GDM1 (cell line): ENCODE measurements at regions not wholly inside any gene's neighbourhood (a gene's known extent, or its start where the extent isn't known, plus 50 kb on each side); places are given as distances from the start of the nearest gene placed in this dataset.

Experiments used
- DNase-seq: peaks from one replicate; lab custom pipeline; 2025; lab: John Stamatoyannopoulos, UW

DNA sequence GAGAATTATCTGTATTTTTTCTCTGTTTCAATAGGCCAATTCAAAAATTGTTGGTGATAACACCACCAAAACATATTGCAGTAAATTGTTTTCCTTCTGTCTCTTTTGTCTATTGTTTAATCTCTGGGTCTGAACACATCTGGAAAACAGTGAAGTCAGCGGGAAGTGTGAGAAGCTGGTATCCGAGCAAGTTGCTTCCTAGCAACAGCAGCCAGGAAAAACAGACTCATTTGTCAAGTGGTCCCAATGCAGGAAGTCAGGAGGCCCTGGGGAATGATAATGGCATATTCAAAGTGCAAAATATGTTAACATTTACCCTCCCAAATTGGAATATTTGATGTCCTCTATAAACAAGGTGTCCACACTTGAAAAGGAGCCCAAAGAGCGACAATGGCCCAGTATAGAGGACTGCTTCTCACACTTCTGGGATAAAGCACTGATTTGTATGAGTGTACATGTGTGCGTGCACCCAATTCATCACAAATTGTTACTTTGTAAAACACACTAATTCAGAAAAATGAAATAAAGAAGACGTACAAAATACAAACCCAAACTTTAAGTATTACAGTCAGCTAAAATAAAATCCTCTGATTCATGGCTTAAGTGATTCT is 515.0 kb downstream of the TBC1D4 start:
- no peak for DNase-seq

DNA sequence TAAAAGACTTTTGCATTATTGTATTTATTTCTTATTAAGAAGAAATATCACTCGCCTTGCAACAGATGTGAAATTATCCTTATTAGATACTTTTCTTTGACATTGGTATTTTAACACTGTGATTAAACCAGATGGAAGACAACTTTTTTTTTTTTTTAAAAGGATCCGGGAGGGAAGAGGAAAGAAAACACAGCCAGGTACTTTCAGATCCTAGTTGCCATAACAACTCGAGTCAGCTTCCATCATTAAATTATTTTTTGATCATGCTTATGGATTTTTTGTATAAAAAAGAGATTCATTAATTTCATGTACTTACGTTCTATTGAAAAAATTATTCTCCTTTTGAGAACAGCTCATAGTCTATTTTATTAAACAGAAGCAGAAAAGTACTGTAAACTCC is 515.7 kb downstream of the TBC1D4 start:
- DNase-seq, result no peak

DNA sequence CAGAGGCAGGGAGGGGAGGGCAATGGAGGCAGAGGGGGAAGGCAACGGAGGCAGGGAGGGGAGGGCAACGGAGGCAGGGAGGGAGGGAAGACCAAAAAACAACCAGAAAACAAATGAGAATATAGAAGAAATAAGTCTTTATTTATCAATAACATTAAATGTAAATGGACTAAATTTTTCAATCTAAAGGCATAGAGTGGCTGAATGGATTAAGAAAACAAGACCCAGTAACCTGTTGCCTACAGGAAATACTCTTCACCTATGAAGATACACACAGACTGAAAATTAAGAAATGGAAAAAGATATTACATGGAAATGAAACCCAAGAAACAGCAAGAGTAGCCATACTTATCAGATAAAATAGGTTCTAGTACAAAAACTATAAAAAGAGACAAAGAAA is 536.3 kb downstream of the TBC1D4 start:
- no peak for DNase-seq

DNA sequence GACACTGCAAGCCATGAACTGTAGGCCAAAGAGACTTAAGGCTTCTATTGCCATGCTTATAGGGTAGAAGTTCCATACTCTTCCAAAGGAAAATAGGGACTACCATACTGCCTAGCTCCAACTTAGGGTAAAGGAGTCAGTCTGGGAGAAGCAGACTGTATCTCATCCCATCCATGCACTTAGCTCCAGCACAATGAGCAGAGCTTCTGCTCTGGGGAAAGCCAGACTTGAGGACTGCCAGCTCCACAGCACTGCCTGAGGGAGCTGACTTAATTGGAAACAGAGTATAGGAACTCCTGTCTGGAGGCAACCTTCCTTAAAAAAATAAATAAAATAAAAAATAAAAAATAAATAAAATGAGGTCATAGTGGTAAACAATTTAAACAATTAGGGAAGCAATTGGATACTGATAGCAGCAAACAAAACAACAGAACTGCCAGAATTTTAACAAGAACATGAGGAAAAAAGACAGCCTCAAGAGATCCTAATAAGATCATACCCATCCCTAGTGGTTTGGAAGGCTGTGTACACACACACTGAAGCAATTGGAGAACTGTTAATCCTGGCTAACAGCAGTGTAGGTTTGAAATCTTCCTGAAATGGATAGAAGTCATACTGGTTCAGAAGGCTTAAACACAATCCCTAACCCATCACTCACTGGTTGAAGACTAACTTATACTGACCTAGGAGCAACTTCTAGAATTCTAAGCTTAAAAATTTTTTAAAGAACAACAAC is 550.1 kb downstream of the TBC1D4 start:
- DNase-seq, result no peak

DNA sequence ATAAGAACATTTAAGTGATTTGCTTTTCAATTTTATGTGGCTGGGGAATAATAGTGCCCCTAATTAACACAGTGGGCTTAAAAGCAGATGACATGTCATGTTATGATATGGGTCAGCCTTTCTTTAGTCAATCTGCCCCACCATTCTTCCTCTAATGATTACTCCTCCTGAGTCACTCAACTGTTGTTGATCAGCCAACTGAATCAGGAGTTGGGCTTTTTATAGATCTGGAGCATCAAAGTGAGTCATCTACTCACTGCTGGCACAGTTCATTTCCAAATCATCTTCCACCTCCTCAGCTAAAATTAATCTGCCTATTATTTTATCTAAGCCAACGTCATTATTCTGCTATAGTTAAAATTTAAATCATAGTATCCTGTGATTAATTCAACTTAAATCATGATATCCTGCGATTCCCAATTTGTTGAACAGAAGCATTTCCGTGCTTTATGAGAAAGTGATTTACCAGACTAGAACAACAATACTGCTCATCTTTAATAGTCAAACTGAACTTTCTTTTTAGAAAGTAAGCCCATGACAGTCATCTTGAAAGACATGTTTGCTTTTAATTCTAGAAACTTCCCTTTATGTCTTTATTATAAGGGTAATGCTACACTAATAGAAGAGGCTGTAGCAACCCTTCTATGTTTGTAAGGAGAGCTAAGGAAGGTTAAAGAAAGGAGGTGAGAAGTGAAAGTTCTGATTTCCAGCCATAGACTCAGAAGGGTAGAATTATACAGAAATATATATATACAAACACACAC is 551.4 kb downstream of the TBC1D4 start:
- no peak for DNase-seq

DNA sequence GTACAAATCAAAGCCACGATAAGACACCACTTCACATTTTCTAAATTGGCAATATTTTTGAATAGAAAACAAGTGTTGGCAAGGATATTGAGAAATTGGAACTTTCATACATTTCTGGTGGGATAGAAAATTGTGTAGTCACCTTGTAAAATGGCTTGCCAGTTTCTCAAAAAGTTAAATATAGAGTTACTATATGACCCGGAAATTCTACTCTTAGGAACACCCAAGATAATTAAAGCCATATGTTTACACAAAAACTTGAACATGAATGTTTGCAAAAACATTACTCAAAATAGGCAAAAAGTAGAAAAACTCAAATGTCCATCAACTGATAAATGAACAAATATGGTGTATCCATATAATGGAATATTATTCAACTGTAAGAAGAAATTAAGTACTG is 552.5 kb downstream of the TBC1D4 start:
- DNase-seq, result no peak

DNA sequence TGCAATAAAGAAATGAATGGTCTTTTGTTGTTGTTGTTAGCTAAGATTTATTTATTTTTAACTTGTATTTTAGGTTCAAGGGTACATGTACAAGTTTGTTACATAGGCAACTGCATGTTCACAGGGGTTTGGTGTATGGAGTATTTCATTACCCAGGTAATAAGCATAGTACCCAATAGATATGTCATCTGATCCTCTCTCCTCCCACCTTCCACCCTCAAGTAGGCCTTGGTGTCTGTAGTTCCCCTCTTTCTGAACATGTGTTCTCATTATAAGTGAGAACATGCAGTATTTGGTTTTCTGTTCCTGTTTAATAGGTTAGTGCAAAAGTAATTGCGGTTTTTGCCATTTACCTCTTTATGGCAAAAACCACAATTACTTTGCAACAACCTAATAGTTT is 554.1 kb downstream of the TBC1D4 start:
- no peak for DNase-seq

DNA sequence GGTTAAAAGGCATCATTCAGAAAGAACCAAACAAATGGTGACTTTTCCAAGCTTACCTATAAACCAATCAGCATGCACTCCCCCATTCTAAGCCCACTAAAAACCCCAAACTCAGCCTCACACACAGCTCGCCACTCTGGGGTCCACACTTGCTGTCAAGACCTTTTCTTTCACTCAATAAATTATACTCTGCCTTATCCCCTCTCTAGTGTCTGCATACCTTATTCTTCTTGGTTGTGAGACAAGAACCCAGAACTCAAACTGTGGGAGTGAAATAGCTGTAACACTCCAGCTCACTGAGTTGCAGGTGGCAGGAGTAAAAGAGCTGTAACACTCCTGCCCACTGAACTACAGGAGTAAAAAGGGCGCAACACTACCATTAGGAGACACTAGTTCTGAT is 559.0 kb downstream of the TBC1D4 start:
- no peak for DNase-seq

DNA sequence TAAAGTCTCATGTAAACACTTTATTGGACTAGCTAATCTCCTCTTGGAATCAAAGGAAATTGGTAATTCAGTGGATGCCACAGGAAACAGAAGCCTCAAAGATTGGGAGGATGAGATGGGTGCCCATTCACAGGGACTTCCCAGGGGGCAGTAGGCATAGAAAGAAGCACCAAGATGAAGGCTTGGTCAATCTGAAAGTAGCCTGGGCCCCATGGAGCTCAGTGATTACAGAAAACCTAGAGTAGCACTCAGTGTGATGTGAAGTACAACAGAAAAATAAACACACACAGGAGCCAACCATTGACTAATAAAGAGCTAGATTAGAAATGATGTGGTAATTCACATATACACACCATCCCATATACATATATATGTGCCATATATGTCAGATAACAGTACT is 560.6 kb downstream of the TBC1D4 start:
- no peak for DNase-seq

DNA sequence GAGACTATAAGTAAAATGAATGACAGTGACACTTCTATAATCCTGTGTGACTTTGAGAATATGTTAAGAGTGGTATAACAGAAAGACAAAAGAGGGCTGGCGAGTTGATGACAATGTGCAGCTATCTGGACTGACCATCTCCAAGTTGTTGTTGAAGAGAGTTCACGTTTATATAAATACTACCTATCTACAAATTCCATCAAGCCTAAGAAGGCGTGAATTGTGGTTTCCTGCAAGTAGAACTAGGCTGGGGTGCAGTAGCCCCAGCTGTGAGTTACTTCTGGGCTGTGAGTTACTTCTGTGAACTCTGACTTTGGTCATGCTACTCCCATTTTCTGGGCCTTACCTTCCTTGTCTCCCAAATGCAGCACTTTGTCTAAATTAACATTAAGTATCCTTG is 561.0 kb downstream of the TBC1D4 start:
- no peak for DNase-seq

DNA sequence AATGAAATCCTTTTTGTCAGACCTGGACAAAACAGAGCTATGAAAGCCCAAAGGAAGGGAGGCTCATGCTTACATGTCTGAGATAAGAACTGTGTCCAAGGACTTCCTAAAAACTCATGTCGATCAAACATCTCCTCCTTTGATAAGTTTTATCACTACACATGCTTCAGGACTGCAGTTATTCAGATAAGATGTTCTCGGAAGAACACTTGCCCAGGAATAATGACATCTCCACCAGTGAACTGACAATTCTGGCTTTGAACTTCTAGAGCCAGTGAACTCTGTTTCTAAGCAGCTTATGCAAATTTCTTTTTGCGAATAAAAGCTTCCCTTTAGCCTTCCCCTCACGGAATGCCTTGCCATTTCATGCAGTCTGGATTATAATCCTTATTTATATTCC is 561.6 kb downstream of the TBC1D4 start:
- no peak for DNase-seq

DNA sequence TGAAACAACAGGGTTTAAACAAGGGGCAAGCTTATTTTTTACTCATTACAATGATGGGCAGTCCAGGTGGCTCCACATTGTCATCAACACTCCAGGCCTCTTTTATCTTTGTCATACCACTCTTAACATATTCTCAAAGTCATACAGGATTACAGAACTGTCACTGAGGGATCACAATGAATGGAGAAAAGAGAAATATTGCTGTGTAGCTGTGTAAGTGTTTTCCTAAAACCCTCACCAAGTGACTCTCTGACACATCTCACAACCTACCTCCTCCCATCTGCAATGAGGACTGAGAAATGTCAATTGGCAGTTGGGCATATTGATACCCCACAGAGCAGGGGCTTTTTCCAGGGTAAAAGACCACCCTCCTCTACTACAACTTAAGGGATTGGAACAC is 562.1 kb downstream of the TBC1D4 start:
- DNase-seq, result no peak

DNA sequence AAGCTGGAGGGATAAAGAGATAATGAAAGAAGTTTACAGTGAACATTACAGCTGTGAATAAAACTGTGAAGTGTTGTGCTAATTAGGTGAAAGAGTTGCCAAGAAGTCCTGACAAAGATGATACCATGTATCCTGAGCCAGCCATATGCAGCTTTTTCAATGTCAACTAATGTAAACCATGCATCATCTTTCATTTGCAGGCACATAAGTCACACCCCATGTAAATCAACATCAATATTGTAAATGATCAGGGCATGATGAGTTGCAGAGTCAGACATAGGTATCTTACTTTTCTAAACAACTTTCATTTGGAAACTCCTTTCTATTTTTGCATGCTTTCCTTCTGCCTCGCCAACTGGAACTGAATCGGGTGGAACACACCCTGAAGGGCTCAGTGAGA is 569.1 kb downstream of the TBC1D4 start:
- no peak for DNase-seq

DNA sequence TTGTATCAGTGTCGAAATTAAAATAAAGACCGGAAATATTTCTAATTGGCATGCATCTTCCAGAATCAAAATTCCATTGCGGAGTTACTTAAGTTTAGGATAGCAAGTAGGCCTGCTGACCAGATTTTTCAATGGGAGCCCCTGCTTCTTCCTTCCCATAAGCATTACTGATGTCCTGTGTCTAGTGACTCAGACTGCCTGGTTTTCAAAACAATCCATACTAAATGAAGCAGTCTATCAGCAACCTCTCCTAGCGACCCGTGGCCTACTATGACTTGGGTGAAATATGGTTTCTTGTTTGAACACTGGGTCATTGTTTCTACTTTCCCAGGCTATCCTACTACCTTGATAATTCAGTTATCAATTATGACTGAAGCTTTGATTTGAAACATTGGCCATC is 571.6 kb downstream of the TBC1D4 start:
- DNase-seq, result no peak

DNA sequence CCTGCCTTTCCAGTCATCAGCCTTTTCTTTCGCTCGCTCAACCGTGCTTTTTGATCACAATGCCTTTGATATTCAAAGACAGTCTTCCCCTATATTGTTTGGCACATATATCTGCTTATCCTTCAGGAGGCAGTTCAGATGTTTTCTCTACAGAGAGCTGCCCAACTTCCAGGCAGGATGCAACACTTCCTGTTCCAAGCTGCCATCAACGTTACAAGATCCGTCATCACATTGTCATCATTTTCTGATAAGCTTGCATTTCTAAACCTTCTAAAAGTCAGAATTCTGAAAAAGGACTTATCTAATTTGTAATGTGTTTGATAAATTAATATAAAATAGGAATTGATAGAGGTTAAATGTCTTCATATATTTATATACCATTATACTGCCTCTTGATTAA is 574.2 kb downstream of the TBC1D4 start:
- DNase-seq, result no peak

DNA sequence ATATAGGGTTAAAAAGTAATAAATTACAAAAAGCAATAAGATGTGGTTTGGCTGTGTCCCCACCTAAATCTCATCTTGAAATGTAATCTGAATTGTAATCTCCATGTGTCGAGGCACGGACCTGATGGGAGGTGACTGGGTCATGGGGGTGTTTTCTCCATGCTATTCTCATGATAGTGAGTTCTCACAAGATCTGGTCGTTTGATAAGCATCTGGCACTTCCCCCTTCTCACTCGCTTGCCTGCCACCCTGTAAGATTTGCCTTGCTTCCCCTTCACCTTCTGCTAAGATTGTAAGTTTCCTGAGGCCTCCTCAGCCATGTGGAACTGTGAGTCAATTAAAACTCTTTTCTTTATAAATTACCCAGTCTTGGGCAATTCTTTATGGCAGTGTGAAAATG is 577.4 kb downstream of the TBC1D4 start:
- DNase-seq, result no peak

DNA sequence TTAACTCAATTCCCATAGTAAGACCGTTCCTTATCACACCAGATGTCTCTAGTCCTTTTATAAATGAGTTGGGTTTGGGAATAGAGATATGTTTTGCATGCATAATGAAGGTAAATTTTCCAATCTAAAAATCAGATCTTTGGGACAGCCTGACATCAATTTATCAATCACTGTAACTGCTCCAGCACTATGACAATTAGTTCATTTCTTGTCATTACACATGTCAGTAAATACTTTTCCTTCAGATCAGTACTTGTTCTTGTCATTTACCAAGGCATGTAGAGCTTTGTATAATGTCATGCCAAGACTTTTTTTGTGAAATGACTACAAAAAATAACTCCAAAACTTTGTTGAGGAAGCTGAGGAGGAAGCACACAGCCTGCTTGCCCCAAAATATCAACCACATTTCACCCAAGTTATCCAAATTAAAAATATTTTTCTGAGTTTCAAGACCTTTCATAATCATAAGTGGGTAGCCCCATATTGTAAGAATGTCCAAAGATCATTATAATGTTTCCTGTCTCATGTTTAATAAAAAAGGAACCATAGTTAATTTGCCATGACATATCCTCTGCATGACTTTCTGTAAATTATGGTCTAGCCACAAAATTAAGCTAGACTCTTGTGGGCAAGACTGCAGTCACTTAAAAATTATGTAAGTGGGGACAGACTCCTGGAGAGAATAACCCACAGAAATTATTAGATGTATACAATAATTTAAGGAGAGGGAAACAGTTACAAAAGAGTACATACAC is 586.8 kb downstream of the TBC1D4 start:
- DNase-seq, result no peak

DNA sequence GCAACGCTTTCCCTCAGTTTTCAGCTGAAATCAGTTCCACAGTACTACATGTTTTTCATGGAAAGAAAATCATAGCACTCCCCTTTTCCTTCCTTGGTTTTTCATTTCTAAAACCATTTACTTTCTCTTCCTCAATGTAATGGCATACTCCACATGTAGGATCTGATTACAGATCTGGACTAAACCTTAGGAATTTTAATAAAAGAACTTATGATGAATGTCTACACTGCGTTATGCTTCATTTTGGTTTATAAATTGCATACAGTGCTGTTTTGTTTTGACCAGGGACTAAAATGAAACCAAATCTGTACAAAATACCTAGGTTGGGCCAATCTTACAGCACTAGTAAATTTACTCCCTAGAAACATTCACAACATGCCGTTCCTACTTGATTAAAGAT is 589.9 kb downstream of the TBC1D4 start:
- DNase-seq, result no peak

DNA sequence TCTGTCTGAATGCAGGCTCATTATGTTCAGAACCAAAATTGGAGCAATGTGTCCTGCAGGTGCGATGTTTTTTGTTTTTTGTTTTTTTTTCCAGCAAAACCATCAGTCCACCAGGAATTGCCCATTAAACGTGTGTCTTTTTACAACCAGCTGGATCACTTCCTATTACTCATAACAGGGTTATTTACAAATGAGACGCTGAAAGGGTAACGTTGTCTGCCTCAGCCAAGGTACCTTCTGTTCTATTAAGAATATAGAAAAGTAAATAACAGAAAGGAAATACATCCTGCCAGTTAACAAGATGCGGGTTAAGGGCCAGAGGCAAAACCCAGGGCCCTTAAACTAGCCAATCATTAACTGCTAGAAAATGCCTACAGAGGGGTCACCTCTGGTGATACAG is 590.4 kb downstream of the TBC1D4 start:
- DNase-seq, result no peak

DNA sequence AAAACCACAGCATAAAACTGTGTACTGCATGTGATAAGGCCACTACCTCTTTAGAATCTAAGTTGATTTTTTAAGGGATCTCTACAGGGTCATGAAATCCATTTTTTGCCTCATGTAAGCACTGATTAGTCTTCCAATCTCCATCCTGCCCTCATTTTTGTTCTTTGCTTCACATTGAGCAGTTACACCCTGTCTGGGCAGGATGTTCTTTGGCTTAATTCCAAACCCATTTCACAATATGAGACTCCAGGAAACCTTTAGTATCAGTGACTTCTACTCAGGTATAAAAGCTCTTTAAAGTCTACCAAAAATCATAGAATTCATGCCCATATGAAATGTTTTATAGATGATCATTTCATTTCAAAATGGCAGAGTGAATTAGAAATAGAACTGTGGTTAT is 592.6 kb downstream of the TBC1D4 start:
- no peak for DNase-seq

DNA sequence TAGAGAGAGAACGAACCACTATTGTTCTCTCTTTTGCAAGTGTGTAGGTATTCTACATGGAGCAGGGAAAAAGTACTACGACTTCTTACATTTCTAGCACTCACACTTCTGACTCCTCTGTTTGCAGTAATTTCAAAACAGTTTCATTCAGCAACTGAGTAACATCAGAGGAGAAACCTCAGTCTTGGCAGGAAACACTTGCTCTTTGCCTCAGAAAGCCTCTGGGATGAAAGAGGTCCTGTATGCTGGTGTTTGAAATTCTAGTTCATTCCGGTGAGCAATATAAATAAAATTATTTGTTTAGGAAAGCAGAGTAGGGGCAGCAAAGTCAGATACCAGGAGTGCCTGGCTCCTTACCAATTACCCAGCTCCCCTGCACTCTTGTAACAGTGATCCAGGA is 595.5 kb downstream of the TBC1D4 start:
- DNase-seq, result no peak

DNA sequence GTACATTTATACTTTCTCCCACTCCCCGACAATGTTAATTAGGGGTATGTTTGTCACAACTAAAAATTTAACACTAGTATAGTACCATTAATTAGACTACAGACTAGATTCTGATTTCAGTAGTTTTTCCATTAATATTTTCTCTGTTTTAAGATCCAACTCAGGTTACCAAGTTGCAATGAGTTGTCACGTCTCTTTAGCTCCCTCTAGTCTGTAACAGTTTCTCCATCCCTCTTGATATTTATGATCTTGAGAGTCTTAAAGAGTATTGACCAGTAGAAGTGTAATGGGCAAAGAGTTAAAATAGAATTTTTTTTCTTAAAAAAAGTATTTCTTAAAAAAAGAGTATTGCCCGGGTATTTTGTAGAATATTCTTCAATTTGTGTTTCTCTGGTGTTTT is 598.1 kb downstream of the TBC1D4 start:
- DNase-seq, result no peak
